ENCODE measurements at regions not wholly inside any gene's neighbourhood (a gene's known extent, or its start where the extent isn't known, plus 50 kb on each side); places are given as distances from the start of the nearest gene placed in this dataset.
"Not testable (repeated sequence)": the region's sequence is repeated elsewhere in the genome, so short reads cannot be mapped to it uniquely, and the experiment has no call there.

DNA sequence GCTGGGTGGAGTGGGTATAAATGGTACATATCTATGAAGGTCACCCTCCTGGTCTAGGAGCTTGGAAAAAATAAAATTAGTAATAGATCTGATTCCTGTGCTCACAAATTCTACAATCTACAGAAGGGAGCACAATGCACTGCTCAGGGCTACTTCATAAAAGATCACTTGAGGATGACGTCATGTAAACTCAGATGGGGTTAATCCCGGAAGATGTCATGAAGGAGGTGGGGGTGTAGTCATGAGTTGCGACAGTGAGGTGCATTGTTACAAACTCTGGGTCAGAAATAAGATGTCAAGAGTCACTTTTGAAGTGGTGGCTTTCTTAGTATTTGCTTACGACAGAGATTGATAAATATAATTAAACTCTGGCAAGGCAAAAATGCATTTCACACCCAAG lies 68.2 kb downstream of the LHX9 start:
- H3K27ac ChIP-seq (ENCODE audit: low read depth in 1 of 2, low read length in 1 of 2) = no peak overlapping the region
- H3K4me1 ChIP-seq (ENCODE audit: control insufficient read depth in 5 of 5, insufficient read depth in 5 of 5, low read length in 5 of 5) = peaks cover 0 to under 1% (median 0%) of the 10 kb centered on the region in 5 donors
- ATAC-seq (ENCODE audit: insufficient read depth, low FRiP score) (peak; percentile 47), DNase-seq (no peak)
- no peaks in the 10 kb centered on the region for H3K27me3 ChIP-seq (ENCODE audit: control insufficient read depth in 3 of 3, insufficient read depth in 3 of 3, low read length in 2 of 3)
- peaks cover 0 to 1% (median 0%) of the 10 kb centered on the region in 4 donors for H3K9me3 ChIP-seq (ENCODE audit: control insufficient read depth in 4 of 4, insufficient read depth in 3 of 4, low read length in 3 of 4)
- H3K36me3 ChIP-seq (ENCODE audit: control insufficient read depth in 4 of 4, insufficient read depth in 4 of 4, low read length in 4 of 4) = no peaks in the 10 kb centered on the region
- H3K9ac ChIP-seq (ENCODE audit: insufficient read depth in 1 of 2, low read length in 2 of 2) = no peak overlapping the region
- no peak overlapping the region for H3K4me3 ChIP-seq
- WGBS, 2 donors = 58 to 74% methylated on average over 4 of the region's 4 CpGs
- TF ChIP-seq, protein P1, sequence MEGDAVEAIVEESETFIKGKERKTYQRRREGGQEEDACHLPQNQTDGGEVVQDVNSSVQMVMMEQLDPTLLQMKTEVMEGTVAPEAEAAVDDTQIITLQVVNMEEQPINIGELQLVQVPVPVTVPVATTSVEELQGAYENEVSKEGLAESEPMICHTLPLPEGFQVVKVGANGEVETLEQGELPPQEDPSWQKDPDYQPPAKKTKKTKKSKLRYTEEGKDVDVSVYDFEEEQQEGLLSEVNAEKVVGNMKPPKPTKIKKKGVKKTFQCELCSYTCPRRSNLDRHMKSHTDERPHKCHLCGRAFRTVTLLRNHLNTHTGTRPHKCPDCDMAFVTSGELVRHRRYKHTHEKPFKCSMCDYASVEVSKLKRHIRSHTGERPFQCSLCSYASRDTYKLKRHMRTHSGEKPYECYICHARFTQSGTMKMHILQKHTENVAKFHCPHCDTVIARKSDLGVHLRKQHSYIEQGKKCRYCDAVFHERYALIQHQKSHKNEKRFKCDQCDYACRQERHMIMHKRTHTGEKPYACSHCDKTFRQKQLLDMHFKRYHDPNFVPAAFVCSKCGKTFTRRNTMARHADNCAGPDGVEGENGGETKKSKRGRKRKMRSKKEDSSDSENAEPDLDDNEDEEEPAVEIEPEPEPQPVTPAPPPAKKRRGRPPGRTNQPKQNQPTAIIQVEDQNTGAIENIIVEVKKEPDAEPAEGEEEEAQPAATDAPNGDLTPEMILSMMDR (IDR thresholded peaks at IDR 0.05; ENCODE audit: control extremely low read depth, extremely low read depth) = no peak

DNA sequence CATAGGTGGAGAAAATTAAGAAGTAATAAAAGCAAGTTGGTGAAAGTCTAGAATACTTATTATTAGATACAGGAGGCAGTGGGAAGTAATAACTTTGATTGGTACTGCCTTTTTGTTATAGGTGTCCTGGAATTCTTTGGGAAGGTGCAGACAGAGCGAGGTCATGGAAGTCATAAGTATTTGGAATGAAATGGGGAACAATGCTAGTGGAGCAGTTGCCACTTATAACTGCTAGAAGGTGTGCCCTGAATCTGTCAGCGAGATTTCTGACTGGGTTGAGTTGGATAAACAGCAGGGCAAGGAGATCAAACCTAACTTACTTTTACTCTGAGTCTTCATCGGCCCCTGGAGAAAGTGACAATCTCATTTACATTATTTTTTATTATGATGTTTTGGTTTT lies 69.6 kb downstream of the LHX9 start:
- H3K9ac ChIP-seq (ENCODE audit: insufficient read depth in 1 of 2, low read length in 2 of 2) = no peak overlapping the region
- 85 to 91% methylated on average over 3 of the region's 3 CpGs for WGBS, 2 donors
- TF ChIP-seq, protein P1 (IDR thresholded peaks at IDR 0.05; ENCODE audit: control extremely low read depth, extremely low read depth) = no peak
- DNase-seq (no peak), ATAC-seq (ENCODE audit: insufficient read depth, low FRiP score) (no peak)
- no peak overlapping the region for H3K4me3 ChIP-seq
- H3K36me3 ChIP-seq (ENCODE audit: control insufficient read depth in 4 of 4, insufficient read depth in 4 of 4, low read length in 4 of 4) = no peaks in the 10 kb centered on the region
- no peaks in the 10 kb centered on the region for H3K27me3 ChIP-seq (ENCODE audit: control insufficient read depth in 3 of 3, insufficient read depth in 3 of 3, low read length in 2 of 3)
- no peak overlapping the region for H3K27ac ChIP-seq (ENCODE audit: low read depth in 1 of 2, low read length in 1 of 2)
- no peaks in the 10 kb centered on the region for H3K9me3 ChIP-seq (ENCODE audit: control insufficient read depth in 4 of 4, insufficient read depth in 3 of 4, low read length in 3 of 4)
- H3K4me1 ChIP-seq (ENCODE audit: control insufficient read depth in 5 of 5, insufficient read depth in 5 of 5, low read length in 5 of 5) = no peaks in the 10 kb centered on the region

DNA sequence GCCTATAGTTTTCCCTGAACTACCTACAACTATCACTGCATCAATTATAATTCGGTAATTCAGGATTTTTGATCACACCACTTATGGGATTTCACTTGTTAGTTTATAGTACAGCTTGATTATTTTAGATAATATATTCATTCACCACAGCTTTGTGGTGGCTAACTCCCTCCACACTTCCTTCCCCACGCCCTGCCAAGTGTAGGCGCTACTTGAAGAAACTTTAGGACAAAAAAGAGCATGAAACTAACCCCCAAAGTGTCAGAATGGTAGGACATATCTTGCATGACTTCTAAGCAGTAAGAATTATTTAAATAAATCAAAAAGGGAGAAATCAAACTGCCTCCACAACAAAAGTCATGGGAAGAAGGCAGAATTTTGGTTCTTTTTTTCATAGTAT lies 70.1 kb downstream of the LHX9 start:
- no peak overlapping the region for H3K27ac ChIP-seq (ENCODE audit: low read depth in 1 of 2, low read length in 1 of 2)
- H3K36me3 ChIP-seq (ENCODE audit: control insufficient read depth in 4 of 4, insufficient read depth in 4 of 4, low read length in 4 of 4) = no peaks in the 10 kb centered on the region
- no peaks in the 10 kb centered on the region for H3K4me1 ChIP-seq (ENCODE audit: control insufficient read depth in 5 of 5, insufficient read depth in 5 of 5, low read length in 5 of 5)
- WGBS, 2 donors = 41 to 63% methylated on average over 3 of the region's 3 CpGs
- no peak for ATAC-seq (ENCODE audit: insufficient read depth, low FRiP score)
- H3K27me3 ChIP-seq (ENCODE audit: control insufficient read depth in 3 of 3, insufficient read depth in 3 of 3, low read length in 2 of 3) = no peaks in the 10 kb centered on the region
- no peaks in the 10 kb centered on the region for H3K9me3 ChIP-seq (ENCODE audit: control insufficient read depth in 4 of 4, insufficient read depth in 3 of 4, low read length in 3 of 4)
- no peak overlapping the region for H3K4me3 ChIP-seq
- no peak for DNase-seq
- no peak overlapping the region for H3K9ac ChIP-seq (ENCODE audit: insufficient read depth in 1 of 2, low read length in 2 of 2)
- TF ChIP-seq, protein P1 (IDR thresholded peaks at IDR 0.05; ENCODE audit: control extremely low read depth, extremely low read depth) = no peak

DNA sequence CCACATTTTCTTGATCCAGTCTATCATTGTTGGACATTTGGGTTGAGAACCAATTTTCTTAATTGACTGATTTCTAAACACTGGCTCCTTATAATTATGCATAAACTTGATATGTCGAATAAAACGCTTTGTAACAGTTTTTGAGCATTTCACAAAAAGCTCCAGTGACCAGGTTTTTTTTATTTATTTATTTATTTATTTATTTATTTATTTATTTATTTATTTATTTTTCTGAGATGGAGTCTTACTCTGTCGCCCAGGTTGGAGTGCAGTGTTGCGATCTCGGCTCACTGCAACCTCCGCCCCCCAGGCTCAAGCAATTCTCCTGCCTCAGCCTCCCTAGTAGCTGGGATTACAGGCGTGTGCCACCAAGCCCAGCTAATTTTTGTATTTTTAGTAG lies 71.4 kb downstream of the LHX9 start:
- not testable (repeated sequence) for H3K4me3 ChIP-seq; H3K9ac ChIP-seq (ENCODE audit: insufficient read depth in 1 of 2, low read length in 2 of 2); H3K9me3 ChIP-seq (ENCODE audit: control insufficient read depth in 4 of 4, insufficient read depth in 3 of 4, low read length in 3 of 4); ATAC-seq (ENCODE audit: insufficient read depth, low FRiP score); DNase-seq; H3K4me1 ChIP-seq (ENCODE audit: control insufficient read depth in 5 of 5, insufficient read depth in 5 of 5, low read length in 5 of 5); H3K27me3 ChIP-seq (ENCODE audit: control insufficient read depth in 3 of 3, insufficient read depth in 3 of 3, low read length in 2 of 3); H3K36me3 ChIP-seq (ENCODE audit: control insufficient read depth in 4 of 4, insufficient read depth in 4 of 4, low read length in 4 of 4); H3K27ac ChIP-seq (ENCODE audit: low read depth in 1 of 2, low read length in 1 of 2)
- WGBS, 2 donors = 97 to 98% methylated on average over 7 of the region's 7 CpGs
